ENCODE measurements at regions not wholly inside any gene's neighbourhood (a gene's known extent, or its start where the extent isn't known, plus 50 kb on each side); places are given as distances from the start of the nearest gene placed in this dataset.

DNA sequence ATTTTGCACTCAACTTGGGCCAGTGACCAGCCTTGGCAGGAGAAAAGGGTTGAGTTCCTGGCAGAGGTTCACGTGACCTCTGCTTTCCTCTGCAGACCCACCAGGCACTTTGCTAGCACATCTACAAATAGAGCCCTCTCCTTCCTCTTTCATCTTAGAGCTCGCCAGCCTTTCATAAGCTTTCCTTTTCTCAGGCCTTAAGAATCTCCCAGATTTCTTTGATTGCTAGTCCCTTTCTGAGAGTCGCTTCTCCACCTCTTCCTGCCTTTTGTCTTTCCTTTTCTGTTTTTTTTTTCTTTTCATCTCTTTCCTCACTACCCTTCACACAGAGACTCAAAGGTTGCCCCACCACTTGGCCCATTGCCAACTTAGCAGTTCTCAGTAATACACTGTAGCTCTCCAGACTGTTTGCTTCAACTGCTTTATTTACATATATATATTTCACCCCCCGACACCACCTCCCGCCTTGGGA lies 375.7 kb upstream of the SPRY2 start:
- intact Hi-C loops (cut with micrococcal nuclease): no loop called here

DNA sequence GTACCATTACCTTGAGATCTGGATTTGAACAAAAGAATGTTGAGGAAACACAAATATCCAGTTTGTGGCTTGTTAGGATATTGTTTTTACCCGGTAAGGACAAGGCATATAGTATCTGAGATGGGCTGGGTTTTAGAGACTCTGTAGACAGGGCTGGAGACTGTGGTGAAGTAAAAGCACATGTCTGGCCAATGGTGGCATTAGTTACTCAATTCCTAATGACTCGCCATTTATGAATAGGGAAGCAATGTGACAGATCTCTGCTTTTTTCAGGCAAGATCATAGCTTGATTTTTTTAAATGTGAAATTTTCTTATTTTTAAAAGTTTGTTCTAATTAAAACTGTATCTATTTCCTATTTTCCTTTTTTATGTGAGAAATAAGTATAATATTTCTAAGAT lies 371.1 kb upstream of the SPRY2 start:
- Histone ChIP-seq H4K20me1 (ENCODE audit: control insufficient read depth, insufficient read depth, low read length, poor library complexity, severe bottlenecking) (no peaks in the 10 kb centered on the region), H3K9me3 (ENCODE audit: control extremely low read depth in 1 of 3, control insufficient read depth in 2 of 3, insufficient read depth in 1 of 3, low read length in 2 of 3) (peaks cover 0 to 16% (median 0%) of the 10 kb centered on the region in 3 donors), H3K4me3 (ENCODE audit: control extremely low read depth in 1 of 5, extremely low read depth in 1 of 5, insufficient read depth in 1 of 5, low read depth in 2 of 5, low read length in 4 of 5) (no peak overlapping the region), H3K36me3 (replicated peaks in 1 of 2; ENCODE audit: control extremely low read depth in 1 of 2, control insufficient read depth in 1 of 2, extremely low read depth in 1 of 2, insufficient read depth in 2 of 2, low read length in 1 of 2) (no peaks in the 10 kb centered on the region), H3K4me1 (ENCODE audit: control insufficient read depth in 2 of 2, insufficient read depth in 2 of 2, low read length in 2 of 2) (peaks cover 2 to 7% of the 10 kb centered on the region in 2 donors), H3K79me2 (ENCODE audit: control insufficient read depth, insufficient read depth, low read length) (no peaks in the 10 kb centered on the region), H3K27ac (ENCODE audit: low read length in 2 of 2) (no peak overlapping the region), H2AFZ (ENCODE audit: insufficient read depth, low read depth, low read length, poor library complexity, severe bottlenecking) (no peak overlapping the region), H3K9ac (ENCODE audit: low read length) (no peak overlapping the region), H3K27me3 (replicated peaks in 1 of 4; ENCODE audit: control extremely low read depth in 1 of 4, control insufficient read depth in 3 of 4, insufficient read depth in 4 of 4, low read length in 3 of 4) (no peaks in the 10 kb centered on the region), H3K4me2 (replicated peaks; ENCODE audit: low read depth, low read length, poor library complexity, severe bottlenecking) (no peak overlapping the region)
- Mint-ChIP-seq H3K27me3 (no peaks in the 10 kb centered on the region), H3K9me3 (ENCODE audit: insufficient read depth) (peaks cover 3% of the 10 kb centered on the region), H3K4me1 (peaks cover 4% of the 10 kb centered on the region), H3K4me3 (no peak overlapping the region), H3K27ac (no peak overlapping the region)
- no peak for ATAC-seq (ENCODE audit: low read depth)
- 92% methylated on average over 1 of the region's 2 CpGs for WGBS (ENCODE audit: insufficient coverage)
- ChIA-PET POLR2A (no interaction called here), CTCF (no interaction called here)
- no peak for TF ChIP-seq EZH2 (IDR thresholded peaks at IDR 0.05; ENCODE audit: borderline replicate concordance, insufficient read depth, low read depth, low read length, poor library complexity, severe bottlenecking)
- TF ChIP-seq, protein P1, sequence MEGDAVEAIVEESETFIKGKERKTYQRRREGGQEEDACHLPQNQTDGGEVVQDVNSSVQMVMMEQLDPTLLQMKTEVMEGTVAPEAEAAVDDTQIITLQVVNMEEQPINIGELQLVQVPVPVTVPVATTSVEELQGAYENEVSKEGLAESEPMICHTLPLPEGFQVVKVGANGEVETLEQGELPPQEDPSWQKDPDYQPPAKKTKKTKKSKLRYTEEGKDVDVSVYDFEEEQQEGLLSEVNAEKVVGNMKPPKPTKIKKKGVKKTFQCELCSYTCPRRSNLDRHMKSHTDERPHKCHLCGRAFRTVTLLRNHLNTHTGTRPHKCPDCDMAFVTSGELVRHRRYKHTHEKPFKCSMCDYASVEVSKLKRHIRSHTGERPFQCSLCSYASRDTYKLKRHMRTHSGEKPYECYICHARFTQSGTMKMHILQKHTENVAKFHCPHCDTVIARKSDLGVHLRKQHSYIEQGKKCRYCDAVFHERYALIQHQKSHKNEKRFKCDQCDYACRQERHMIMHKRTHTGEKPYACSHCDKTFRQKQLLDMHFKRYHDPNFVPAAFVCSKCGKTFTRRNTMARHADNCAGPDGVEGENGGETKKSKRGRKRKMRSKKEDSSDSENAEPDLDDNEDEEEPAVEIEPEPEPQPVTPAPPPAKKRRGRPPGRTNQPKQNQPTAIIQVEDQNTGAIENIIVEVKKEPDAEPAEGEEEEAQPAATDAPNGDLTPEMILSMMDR (IDR thresholded peaks at IDR 0.05): no peak
- DNase-seq: no peak
- intact Hi-C loops (cut with micrococcal nuclease): no loop called here

More for the DNA sequence above, 375.7 kb upstream of the SPRY2 start:
- peaks cover 0 to 4% (median 0%) of the 10 kb centered on the region in 3 donors for H3K9me3 ChIP-seq (ENCODE audit: control extremely low read depth in 1 of 3, control insufficient read depth in 2 of 3, insufficient read depth in 1 of 3, low read length in 2 of 3)
- H3K4me2 ChIP-seq (replicated peaks; ENCODE audit: low read depth, low read length, poor library complexity, severe bottlenecking): peak overlapping the region; percentile 39
- peaks cover 3% of the 10 kb centered on the region for H3K9me3 Mint-ChIP-seq (ENCODE audit: insufficient read depth)
- no peak overlapping the region for H3K27ac Mint-ChIP-seq
- ATAC-seq (ENCODE audit: low read depth) (no peak), DNase-seq (peak; percentile 7)
- 13% methylated on average over 3 of the region's 5 CpGs for WGBS (ENCODE audit: insufficient coverage)
- peak overlapping the region; percentile 37 for H3K4me3 Mint-ChIP-seq
- H3K36me3 ChIP-seq (replicated peaks in 1 of 2; ENCODE audit: control extremely low read depth in 1 of 2, control insufficient read depth in 1 of 2, extremely low read depth in 1 of 2, insufficient read depth in 2 of 2, low read length in 1 of 2): no peaks in the 10 kb centered on the region
- ChIA-PET CTCF (no interaction called here), POLR2A (no interaction called here)
- peaks cover 4% of the 10 kb centered on the region for H3K4me1 Mint-ChIP-seq
- peaks cover 2 to 7% of the 10 kb centered on the region in 2 donors for H3K4me1 ChIP-seq (ENCODE audit: control insufficient read depth in 2 of 2, insufficient read depth in 2 of 2, low read length in 2 of 2)
- H2AFZ ChIP-seq (ENCODE audit: insufficient read depth, low read depth, low read length, poor library complexity, severe bottlenecking): no peak overlapping the region
- no peak overlapping the region for H3K9ac ChIP-seq (ENCODE audit: low read length)
- H4K20me1 ChIP-seq (ENCODE audit: control insufficient read depth, insufficient read depth, low read length, poor library complexity, severe bottlenecking): no peaks in the 10 kb centered on the region
- no peaks in the 10 kb centered on the region for H3K27me3 ChIP-seq (replicated peaks in 1 of 4; ENCODE audit: control extremely low read depth in 1 of 4, control insufficient read depth in 3 of 4, insufficient read depth in 4 of 4, low read length in 3 of 4)
- no peak overlapping the region for H3K4me3 ChIP-seq (ENCODE audit: control extremely low read depth in 1 of 5, extremely low read depth in 1 of 5, insufficient read depth in 1 of 5, low read depth in 2 of 5, low read length in 4 of 5)
- H3K27ac ChIP-seq (ENCODE audit: low read length in 2 of 2): no peak overlapping the region
- TF ChIP-seq EZH2 (IDR thresholded peaks at IDR 0.05; ENCODE audit: borderline replicate concordance, insufficient read depth, low read depth, low read length, poor library complexity, severe bottlenecking): no peak
- no peaks in the 10 kb centered on the region for H3K27me3 Mint-ChIP-seq
- H3K79me2 ChIP-seq (ENCODE audit: control insufficient read depth, insufficient read depth, low read length): no peaks in the 10 kb centered on the region
